ENCODE measurements at regions not wholly inside any gene's neighbourhood (a gene's known extent, or its start where the extent isn't known, plus 50 kb on each side); places are given as distances from the start of the nearest gene placed in this dataset.

- no peak overlapping the region for H3K27ac ChIP-seq
- no peak for TF ChIP-seq CTCF (conservative IDR thresholded peaks at IDR 0.05)
These were observed 418.4 kb upstream of the DCN start for GRCh38 chr12:91601054-91601453.

GRCh38 chr12:91594715-91595114 is 412.1 kb upstream of the DCN start:
- TF ChIP-seq CTCF (conservative IDR thresholded peaks at IDR 0.05) = no peak
- no peak overlapping the region for H3K27ac ChIP-seq

GRCh38 chr12:91591639-91591987 is 409.0 kb upstream of the DCN start:
- no peak for TF ChIP-seq CTCF (conservative IDR thresholded peaks at IDR 0.05)
- H3K27ac ChIP-seq = no peak overlapping the region

GRCh38 chr12:91590966-91591638 is 408.5 kb upstream of the DCN start:
- no peak for TF ChIP-seq CTCF (conservative IDR thresholded peaks at IDR 0.05)
- H3K27ac ChIP-seq = no peak overlapping the region

GRCh38 chr12:91588874-91589454 is 406.3 kb upstream of the DCN start:
- H3K27ac ChIP-seq = no peak overlapping the region
- no peak for TF ChIP-seq CTCF (conservative IDR thresholded peaks at IDR 0.05)

- H3K27ac ChIP-seq = no peak overlapping the region
- no peak for TF ChIP-seq CTCF (conservative IDR thresholded peaks at IDR 0.05)
These were observed 403.4 kb upstream of the DCN start for GRCh38 chr12:91586015-91586414.

GRCh38 chr12:91582811-91583210 is 400.2 kb upstream of the DCN start:
- no peak for TF ChIP-seq CTCF (conservative IDR thresholded peaks at IDR 0.05)
- H3K27ac ChIP-seq = no peak overlapping the region
